ENCODE measurements at regions not wholly inside any gene's neighbourhood (a gene's known extent, or its start where the extent isn't known, plus 50 kb on each side); places are given as distances from the start of the nearest gene placed in this dataset.

GRCh38 chr16:35187665-35188225, 1728.3 kb downstream of the TP53TG3F start:
- Histone ChIP-seq H3K9me3 (ENCODE audit: control extremely low read depth in 1 of 3, control insufficient read depth in 2 of 3, insufficient read depth in 1 of 3, low read length in 2 of 3) (peaks cover 0 to 54% (median 0%) of the 10 kb centered on the region in 3 donors), H3K4me2 (replicated peaks; ENCODE audit: low read depth, low read length, poor library complexity, severe bottlenecking) (no peak overlapping the region), H4K20me1 (ENCODE audit: control insufficient read depth, insufficient read depth, low read length, poor library complexity, severe bottlenecking) (no peaks in the 10 kb centered on the region), H3K4me3 (ENCODE audit: control extremely low read depth in 1 of 5, extremely low read depth in 1 of 5, insufficient read depth in 1 of 5, low read depth in 2 of 5, low read length in 4 of 5) (no peak overlapping the region), H3K36me3 (replicated peaks in 1 of 2; ENCODE audit: control extremely low read depth in 1 of 2, control insufficient read depth in 1 of 2, extremely low read depth in 1 of 2, insufficient read depth in 2 of 2, low read length in 1 of 2) (no peaks in the 10 kb centered on the region), H3K27me3 (replicated peaks in 1 of 4; ENCODE audit: control extremely low read depth in 1 of 4, control insufficient read depth in 3 of 4, insufficient read depth in 4 of 4, low read length in 3 of 4) (no peaks in the 10 kb centered on the region), H3K9ac (ENCODE audit: low read length) (no peak overlapping the region), H3K4me1 (ENCODE audit: control insufficient read depth in 2 of 2, insufficient read depth in 2 of 2, low read length in 2 of 2) (no peaks in the 10 kb centered on the region), H2AFZ (ENCODE audit: insufficient read depth, low read depth, low read length, poor library complexity, severe bottlenecking) (no peak overlapping the region), H3K27ac (ENCODE audit: low read length in 2 of 2) (no peak overlapping the region), H3K79me2 (ENCODE audit: control insufficient read depth, insufficient read depth, low read length) (no peaks in the 10 kb centered on the region)
- Mint-ChIP-seq H3K9me3 (ENCODE audit: insufficient read depth) (no peaks in the 10 kb centered on the region), H3K27me3 (no peaks in the 10 kb centered on the region), H3K27ac (no peak overlapping the region), H3K4me1 (no peaks in the 10 kb centered on the region), H3K4me3 (no peak overlapping the region)
- DNase-seq (no peak), ATAC-seq (ENCODE audit: low read depth) (no peak)
- WGBS (ENCODE audit: insufficient coverage): 58% methylated on average over 2 of the region's 2 CpGs
- ChIA-PET CTCF (no interaction called here), POLR2A (no interaction called here)
- intact Hi-C loops (cut with micrococcal nuclease): no loop called here
- no peak for TF ChIP-seq CTCF (IDR thresholded peaks at IDR 0.05)
- TF ChIP-seq EZH2 (IDR thresholded peaks at IDR 0.05; ENCODE audit: borderline replicate concordance, insufficient read depth, low read depth, low read length, poor library complexity, severe bottlenecking): no peak

DNA sequence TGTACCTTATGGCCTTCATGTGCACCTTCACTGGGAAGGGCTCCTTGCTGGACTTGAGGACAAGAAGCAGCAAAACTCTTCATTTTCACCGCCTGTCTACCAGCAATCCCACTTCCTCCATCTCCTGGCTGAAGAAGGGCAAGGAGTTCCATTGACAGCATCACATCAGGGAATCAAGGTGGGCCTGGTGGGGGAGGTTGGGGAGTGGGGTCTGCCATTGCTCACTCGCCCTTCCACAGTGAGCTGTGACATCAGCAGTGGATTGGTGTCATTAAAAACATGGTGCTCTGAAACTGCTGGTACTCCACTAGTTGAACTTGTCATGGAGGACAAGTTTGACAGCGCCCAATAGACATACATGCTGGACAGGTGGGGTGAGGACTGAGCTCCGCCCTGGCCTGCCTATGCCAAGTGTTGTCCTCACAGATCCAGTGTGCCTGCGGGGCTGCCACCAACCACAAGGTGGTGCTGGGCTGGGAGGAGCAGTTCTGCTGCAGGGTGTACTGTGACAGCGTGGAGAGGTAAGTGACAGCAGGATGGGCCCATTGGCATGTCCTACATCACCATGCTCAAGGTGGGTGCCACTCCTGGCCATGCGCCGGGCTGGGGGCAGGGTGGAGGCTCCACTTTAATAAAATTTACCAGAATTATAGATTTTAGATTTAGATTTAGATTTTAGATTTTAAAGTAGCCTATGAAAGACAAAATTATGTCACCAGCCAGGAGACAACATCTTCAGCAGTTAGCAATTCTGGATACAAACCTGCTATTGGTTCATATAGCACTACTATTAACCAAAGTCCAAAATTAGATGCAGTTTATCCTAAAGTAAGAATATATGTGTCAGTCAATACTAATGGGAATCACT, 1729.1 kb downstream of the TP53TG3F start:
- CTCF ChIA-PET: no interaction called here
- no peaks in the 10 kb centered on the region for H4K20me1 ChIP-seq (ENCODE audit: control insufficient read depth, insufficient read depth, low read length, poor library complexity, severe bottlenecking)
- no peaks in the 10 kb centered on the region for H3K4me1 ChIP-seq (ENCODE audit: control insufficient read depth in 2 of 2, insufficient read depth in 2 of 2, low read length in 2 of 2)
- Mint-ChIP-seq H3K4me1 (no peaks in the 10 kb centered on the region), H3K27ac (no peak overlapping the region), H3K4me3 (no peak overlapping the region), H3K9me3 (ENCODE audit: insufficient read depth) (no peaks in the 10 kb centered on the region), H3K27me3 (no peaks in the 10 kb centered on the region)
- H3K4me2 ChIP-seq (replicated peaks; ENCODE audit: low read depth, low read length, poor library complexity, severe bottlenecking): no peak overlapping the region
- POLR2A ChIA-PET: no interaction called here
- intact Hi-C loops (cut with micrococcal nuclease): no loop called here
- TF ChIP-seq EZH2 (IDR thresholded peaks at IDR 0.05; ENCODE audit: borderline replicate concordance, insufficient read depth, low read depth, low read length, poor library complexity, severe bottlenecking): no peak
- TF ChIP-seq CTCF (IDR thresholded peaks at IDR 0.05): no peak
- DNase-seq: no peak
- H3K27ac ChIP-seq (ENCODE audit: low read length in 2 of 2): no peak overlapping the region
- 45% methylated on average over 5 of the region's 8 CpGs for WGBS (ENCODE audit: insufficient coverage)
- no peaks in the 10 kb centered on the region for H3K36me3 ChIP-seq (replicated peaks in 1 of 2; ENCODE audit: control extremely low read depth in 1 of 2, control insufficient read depth in 1 of 2, extremely low read depth in 1 of 2, insufficient read depth in 2 of 2, low read length in 1 of 2)
- H3K9ac ChIP-seq (ENCODE audit: low read length): no peak overlapping the region
- H3K27me3 ChIP-seq (replicated peaks in 1 of 4; ENCODE audit: control extremely low read depth in 1 of 4, control insufficient read depth in 3 of 4, insufficient read depth in 4 of 4, low read length in 3 of 4): no peaks in the 10 kb centered on the region
- ATAC-seq (ENCODE audit: low read depth): no peak
- no peak overlapping the region for H2AFZ ChIP-seq (ENCODE audit: insufficient read depth, low read depth, low read length, poor library complexity, severe bottlenecking)
- H3K9me3 ChIP-seq (ENCODE audit: control extremely low read depth in 1 of 3, control insufficient read depth in 2 of 3, insufficient read depth in 1 of 3, low read length in 2 of 3): peaks cover 0 to 46% (median 0%) of the 10 kb centered on the region in 3 donors
- no peaks in the 10 kb centered on the region for H3K79me2 ChIP-seq (ENCODE audit: control insufficient read depth, insufficient read depth, low read length)
- H3K4me3 ChIP-seq (ENCODE audit: control extremely low read depth in 1 of 5, extremely low read depth in 1 of 5, insufficient read depth in 1 of 5, low read depth in 2 of 5, low read length in 4 of 5): no peak overlapping the region

Data from B cell (primary cell).